HG03520 (cell line): ENCODE measurements at regions not wholly inside any gene's neighbourhood (a gene's known extent, or its start where the extent isn't known, plus 50 kb on each side); places are given as distances from the start of the nearest gene placed in this dataset.

Experiments
- ATAC-seq: cut with Tn5 transposase; IDR thresholded peaks from one replicate; pipeline ENCODE4 v1.9.1; 2021; ENCODE audit warnings: mild to moderate bottlenecking, moderate library complexity; ENCODE audit not compliant: unreplicated experiment

- no peak for ATAC-seq
Measured at GRCh38 chr4:156019246-156019645, 65.6 kb upstream of the CTSO start.

- ATAC-seq = no peak
Measured at GRCh38 chr4:156018383-156018782, 64.7 kb upstream of the CTSO start.

GRCh38 chr4:156015781-156016180 is 62.1 kb upstream of the CTSO start:
- no peak for ATAC-seq

GRCh38 chr4:156006192-156006591 is 52.5 kb upstream of the CTSO start:
- no peak for ATAC-seq
